Smooth muscle cell (in vitro differentiated cells): ENCODE measurements at regions not wholly inside any gene's neighbourhood (a gene's known extent, or its start where the extent isn't known, plus 50 kb on each side); places are given as distances from the start of the nearest gene placed in this dataset.

ENCODE experiments used
- DNase-seq: peaks from one replicate; lab custom pipeline; 2025; ENCODE audit not compliant: unreplicated experiment; lab: John Stamatoyannopoulos, UW
- H2AFZ ChIP-seq: fragments of 200-600 bp; sonication (generic); 2 replicates; pipeline ENCODE4 v1.6.0; 2016; ENCODE audit warnings: antibody characterized with exemption, low read depth, mild to moderate bottlenecking
- H3F3A ChIP-seq: fragments of 200-600 bp; sonication (generic); 2 replicates; pipeline ENCODE4 v1.6.0; 2017; ENCODE audit warnings: antibody characterized with exemption, low read depth
- H3K27ac ChIP-seq: fragments of 200-600 bp; sonication (generic); 2 replicates; pipeline ENCODE4 v1.5.1; 2016; ENCODE audit warnings: low read depth, mild to moderate bottlenecking
- H3K27me3 ChIP-seq: fragments of 200-600 bp; sonication (generic); 2 replicates; pipeline ENCODE4 v1.6.1; 2016; ENCODE audit warnings: low read depth, mild to moderate bottlenecking
- H3K36me3 ChIP-seq: fragments of 200-600 bp; sonication (generic); 2 replicates; pipeline ENCODE4 v1.5.1; 2016; ENCODE audit warnings: low read depth
- H3K4me1 ChIP-seq: fragments of 200-600 bp; sonication (generic); 2 replicates; pipeline ENCODE4 v1.5.1; 2016; ENCODE audit warnings: low read depth
- H3K4me2 ChIP-seq: fragments of 200-600 bp; sonication (generic); 2 replicates; pipeline ENCODE4 v1.6.0; 2016; ENCODE audit warnings: mild to moderate bottlenecking
- H3K4me3 ChIP-seq: fragments of 200-600 bp; sonication (generic); 2 replicates; pipeline ENCODE4 v1.5.1; 2016; ENCODE audit warnings: mild to moderate bottlenecking
- H3K79me2 ChIP-seq: fragments of 200-600 bp; sonication (generic); 2 replicates; pipeline ENCODE4 v1.6.0; 2016; ENCODE audit warnings: low read depth, mild to moderate bottlenecking
- H3K9ac ChIP-seq: fragments of 200-600 bp; sonication (generic); 2 replicates; pipeline ENCODE4 v1.6.0; 2016; ENCODE audit warnings: low read depth
- H3K9me3 ChIP-seq: fragments of 200-600 bp; sonication (generic); replicated peaks from 2 replicates; pipeline ENCODE4 v1.5.1; 2016; ENCODE audit warnings: low read depth
- H4K20me1 ChIP-seq: fragments of 200-600 bp; sonication (generic); 2 replicates; pipeline ENCODE4 v1.6.0; 2016; ENCODE audit warnings: low read depth
- WGBS: methylation state at CpG from one replicate; pipeline ENCODE4 v1.1.7; 2016; ENCODE audit warnings: low lambda C conversion rate; 5-methylcytosine and 5-hydroxymethylcytosine counted together
- TF ChIP-seq, protein P1 (sequence below): fragments of 200-600 bp; sonication (generic); IDR thresholded peaks from 2 replicates; pipeline ENCODE4 v1.5.1; 2017; ENCODE audit warnings: borderline replicate concordance, mild to moderate bottlenecking, antibody characterized with exemption; ENCODE audit not compliant: insufficient read depth, poor library complexity, severe bottlenecking

DNA sequence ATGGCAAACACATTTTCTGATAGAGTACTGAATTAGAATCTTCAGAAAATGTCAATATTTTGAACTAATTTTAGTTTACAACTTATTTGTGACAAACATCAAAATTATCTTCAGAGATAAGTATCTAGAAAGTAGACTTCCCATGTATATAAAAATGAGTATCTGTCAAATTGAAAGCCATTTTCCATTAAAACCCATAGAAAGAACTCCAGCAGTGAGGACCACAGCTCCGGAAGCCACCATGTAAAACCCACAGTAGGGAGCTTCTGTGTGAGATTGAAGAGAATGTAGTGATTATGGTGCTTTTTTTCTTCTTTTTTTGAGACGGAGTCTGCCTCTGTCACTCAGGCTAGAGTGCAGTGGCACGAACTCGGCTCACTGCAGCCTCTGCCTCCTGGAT is 687.0 kb downstream of the TYW1 start:
- no peak overlapping the region for H2AFZ ChIP-seq
- no peaks in the 10 kb centered on the region for H4K20me1 ChIP-seq
- no peaks in the 10 kb centered on the region for H3K79me2 ChIP-seq
- DNase-seq, result no peak
- WGBS, result 86% methylated on average over 4 of the region's 4 CpGs
- no peak overlapping the region for H3K4me3 ChIP-seq
- TF ChIP-seq, protein P1, sequence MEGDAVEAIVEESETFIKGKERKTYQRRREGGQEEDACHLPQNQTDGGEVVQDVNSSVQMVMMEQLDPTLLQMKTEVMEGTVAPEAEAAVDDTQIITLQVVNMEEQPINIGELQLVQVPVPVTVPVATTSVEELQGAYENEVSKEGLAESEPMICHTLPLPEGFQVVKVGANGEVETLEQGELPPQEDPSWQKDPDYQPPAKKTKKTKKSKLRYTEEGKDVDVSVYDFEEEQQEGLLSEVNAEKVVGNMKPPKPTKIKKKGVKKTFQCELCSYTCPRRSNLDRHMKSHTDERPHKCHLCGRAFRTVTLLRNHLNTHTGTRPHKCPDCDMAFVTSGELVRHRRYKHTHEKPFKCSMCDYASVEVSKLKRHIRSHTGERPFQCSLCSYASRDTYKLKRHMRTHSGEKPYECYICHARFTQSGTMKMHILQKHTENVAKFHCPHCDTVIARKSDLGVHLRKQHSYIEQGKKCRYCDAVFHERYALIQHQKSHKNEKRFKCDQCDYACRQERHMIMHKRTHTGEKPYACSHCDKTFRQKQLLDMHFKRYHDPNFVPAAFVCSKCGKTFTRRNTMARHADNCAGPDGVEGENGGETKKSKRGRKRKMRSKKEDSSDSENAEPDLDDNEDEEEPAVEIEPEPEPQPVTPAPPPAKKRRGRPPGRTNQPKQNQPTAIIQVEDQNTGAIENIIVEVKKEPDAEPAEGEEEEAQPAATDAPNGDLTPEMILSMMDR, result no peak
- no peaks in the 10 kb centered on the region for H3K4me1 ChIP-seq
- no peak overlapping the region for H3K4me2 ChIP-seq
- H3K36me3 ChIP-seq, result no peaks in the 10 kb centered on the region
- H3K27me3 ChIP-seq, result no peaks in the 10 kb centered on the region
- no peaks in the 10 kb centered on the region for H3F3A ChIP-seq
- no peaks in the 10 kb centered on the region for H3K9me3 ChIP-seq
- H3K9ac ChIP-seq, result no peak overlapping the region
- no peak overlapping the region for H3K27ac ChIP-seq

DNA sequence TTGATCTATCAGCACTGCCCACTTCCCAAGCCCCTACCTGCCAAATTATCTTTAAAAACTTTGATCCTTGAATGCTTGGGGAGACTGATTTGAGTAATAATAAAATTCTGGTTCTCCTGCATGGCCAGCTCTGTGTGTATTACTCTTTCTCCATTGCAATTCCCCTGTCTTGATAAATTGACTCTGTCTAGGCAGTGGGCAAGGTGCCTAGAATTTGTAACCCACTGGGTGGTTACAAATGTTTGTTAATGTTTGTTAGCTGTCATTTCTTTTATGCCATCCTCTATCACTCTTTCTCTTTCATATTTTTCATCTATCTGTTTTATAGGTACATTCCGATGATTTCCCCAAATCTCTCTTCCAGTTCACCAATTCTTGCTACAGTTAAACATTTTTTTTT is 694.1 kb downstream of the TYW1 start:
- Histone ChIP-seq H3K4me1 (no peaks in the 10 kb centered on the region), H3K9ac (no peak overlapping the region), H3F3A (no peaks in the 10 kb centered on the region), H4K20me1 (no peaks in the 10 kb centered on the region), H3K79me2 (no peaks in the 10 kb centered on the region), H3K27me3 (no peaks in the 10 kb centered on the region), H3K36me3 (no peaks in the 10 kb centered on the region), H3K27ac (no peak overlapping the region), H3K4me2 (no peak overlapping the region), H2AFZ (no peak overlapping the region), H3K9me3 (no peaks in the 10 kb centered on the region), H3K4me3 (no peak overlapping the region)
- 95% methylated on average over 1 of the region's 1 CpG for WGBS
- TF ChIP-seq, protein P1, result no peak
- no peak for DNase-seq

DNA sequence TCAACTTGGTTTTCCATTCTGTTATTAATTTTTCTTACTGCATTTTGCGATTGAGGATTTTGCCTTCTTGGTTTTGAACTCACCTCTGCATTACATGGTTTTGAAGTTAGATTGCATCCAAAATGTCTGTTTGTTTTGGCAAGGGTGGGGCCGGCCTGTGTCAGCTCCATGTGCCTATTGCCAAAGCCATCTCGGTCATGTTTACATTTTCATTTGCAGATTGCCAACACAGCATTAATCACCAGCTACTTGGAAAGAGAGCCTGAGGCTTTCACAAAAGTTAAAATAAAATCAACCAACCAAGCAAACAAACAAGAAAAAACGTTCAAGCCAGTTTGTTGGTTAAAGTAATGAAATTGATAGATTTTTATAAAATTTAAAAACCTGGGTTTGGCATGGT is 695.8 kb downstream of the TYW1 start:
- DNase-seq, result no peak
- no peaks in the 10 kb centered on the region for H3K27me3 ChIP-seq
- no peaks in the 10 kb centered on the region for H3K4me1 ChIP-seq
- H2AFZ ChIP-seq, result no peak overlapping the region
- H3K9me3 ChIP-seq, result no peaks in the 10 kb centered on the region
- H3K36me3 ChIP-seq, result no peaks in the 10 kb centered on the region
- H4K20me1 ChIP-seq, result no peaks in the 10 kb centered on the region
- H3K4me2 ChIP-seq, result no peak overlapping the region
- no peaks in the 10 kb centered on the region for H3K79me2 ChIP-seq
- no peaks in the 10 kb centered on the region for H3F3A ChIP-seq
- no peak overlapping the region for H3K9ac ChIP-seq
- H3K27ac ChIP-seq, result no peak overlapping the region
- H3K4me3 ChIP-seq, result no peak overlapping the region
- WGBS, result 76% methylated on average over 4 of the region's 4 CpGs
- TF ChIP-seq, protein P1, result no peak

DNA sequence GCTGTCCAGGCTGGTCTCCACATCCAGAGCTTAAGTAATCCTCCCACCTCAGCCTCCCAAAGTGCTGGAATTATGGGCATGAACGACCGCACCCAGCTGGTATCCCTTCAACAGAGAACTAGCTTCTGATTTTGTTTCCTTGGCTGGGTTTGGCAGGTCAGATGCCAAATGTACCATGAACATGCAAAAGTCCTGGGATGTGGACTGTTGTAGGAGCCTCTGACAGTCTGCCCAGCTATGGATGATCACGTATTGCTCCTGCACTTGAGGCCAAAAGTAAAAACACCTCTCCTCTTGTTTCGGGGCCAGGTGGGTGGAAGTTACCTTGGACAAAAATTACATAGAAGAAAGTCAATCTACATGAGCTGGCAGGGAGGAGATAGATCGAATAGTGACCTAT is 699.5 kb downstream of the TYW1 start:
- H4K20me1 ChIP-seq, result no peaks in the 10 kb centered on the region
- TF ChIP-seq, protein P1, result no peak
- H3K4me2 ChIP-seq, result no peak overlapping the region
- H3F3A ChIP-seq, result no peaks in the 10 kb centered on the region
- WGBS, result 91% methylated on average over 5 of the region's 5 CpGs
- H3K27me3 ChIP-seq, result no peaks in the 10 kb centered on the region
- no peak overlapping the region for H3K4me3 ChIP-seq
- H3K79me2 ChIP-seq, result no peaks in the 10 kb centered on the region
- no peaks in the 10 kb centered on the region for H3K4me1 ChIP-seq
- no peaks in the 10 kb centered on the region for H3K9me3 ChIP-seq
- no peak overlapping the region for H2AFZ ChIP-seq
- no peak for DNase-seq
- H3K36me3 ChIP-seq, result no peaks in the 10 kb centered on the region
- H3K27ac ChIP-seq, result no peak overlapping the region
- no peak overlapping the region for H3K9ac ChIP-seq
